H1 (cell line): ENCODE measurements at regions not wholly inside any gene's neighbourhood (a gene's known extent, or its start where the extent isn't known, plus 50 kb on each side); places are given as distances from the start of the nearest gene placed in this dataset.

Source experiments
- CTCF ChIA-PET: fragments of 300-600 bp; sonication (Branson Sonifier 250); formaldehyde crosslinking; loops from one replicate; lab custom pipeline; 2021; ENCODE audit not compliant: partially characterized antibody; lab: Charles Lee
- POLR2A ChIA-PET: fragments of 300-600 bp; sonication (Branson Sonifier 250); formaldehyde crosslinking; loops from one replicate; lab custom pipeline; 2021; ENCODE audit warnings: inconsistent platforms; ENCODE audit not compliant: partially characterized antibody; lab: Charles Lee
- DNase-seq, 2 experiments: peaks; one replicate each; pipeline versions ENCODE4 v3.0.0 to v3.0.0-alpha.2; 2010 to 2022; ENCODE audit warnings: low spot score in 2 of 2, low read depth in 1 of 2, mixed read lengths in 1 of 2
- FAIRE-seq: peaks from 2 replicates; lab custom pipeline; 2011; peaks lifted over from hg19 to GRCh38; lab: Jason Lieb, UNC
- H2AFZ ChIP-seq: 2 replicates; pipeline ENCODE4 v1.8.1; 2012; ENCODE audit warnings: low read length, inconsistent platforms
- H2AK5ac ChIP-seq: 2 replicates; pipeline ENCODE4 v1.6.1; 2013; ENCODE audit warnings: low read depth, low read length
- H2BK120ac ChIP-seq: replicated peaks from 2 replicates; pipeline ENCODE3; 2013; ENCODE audit warnings: low read depth, low read length, inconsistent platforms
- H2BK12ac ChIP-seq: 2 replicates; pipeline ENCODE4 v1.6.1; 2013; ENCODE audit warnings: low read depth, low read length
- H2BK15ac ChIP-seq: 2 replicates; pipeline ENCODE4 v1.6.1; 2013; ENCODE audit warnings: low read length
- H2BK20ac ChIP-seq: 2 replicates; pipeline ENCODE4 v1.6.1; 2013; ENCODE audit warnings: low read length
- H2BK5ac ChIP-seq: 2 replicates; pipeline ENCODE4 v1.6.1; 2013; ENCODE audit warnings: low read depth, low read length
- H3K14ac ChIP-seq: 2 replicates; pipeline ENCODE4 v1.6.1; 2013; ENCODE audit warnings: inconsistent platforms; ENCODE audit not compliant: insufficient read length
- H3K18ac ChIP-seq: 2 replicates; pipeline ENCODE4 v1.6.1; 2013; ENCODE audit warnings: low read length; ENCODE audit errors: extremely low read depth
- H3K23ac ChIP-seq: 2 replicates; pipeline ENCODE4 v1.6.1; 2013; ENCODE audit warnings: inconsistent platforms; ENCODE audit not compliant: insufficient read length
- H3K23me2 ChIP-seq: 2 replicates; pipeline ENCODE4 v1.6.1; 2013; ENCODE audit warnings: low read depth, low read length
- H3K27ac ChIP-seq: 2 replicates; pipeline ENCODE4 v1.6.1; 2011; ENCODE audit warnings: low read depth, low read length, inconsistent platforms
- H3K27me3 ChIP-seq, 4 experiments: replicated peaks in 1 of 4; 1 replicate in 1 of 4; 2 replicates in 3 of 4; pipeline versions ENCODE4 v1.6.1 to v1.8.1; 2011 to 2013; ENCODE audit warnings: low read length in 3 of 4, mild to moderate bottlenecking in 3 of 4, inconsistent platforms in 2 of 4, mixed read lengths in 2 of 4, moderate library complexity in 1 of 4; ENCODE audit not compliant: control insufficient read depth in 3 of 4, insufficient read depth in 3 of 4; ENCODE audit errors: extremely low read depth in 1 of 4
- H3K36me3 ChIP-seq, 4 experiments: 2 replicates each; pipeline versions ENCODE4 v1.6.1 to v1.8.1; 2011 to 2013; ENCODE audit warnings: mild to moderate bottlenecking in 4 of 4, low read length in 3 of 4, moderate library complexity in 2 of 4, control low read depth in 1 of 4, inconsistent platforms in 1 of 4; ENCODE audit not compliant: insufficient read depth in 4 of 4, control insufficient read depth in 2 of 4
- H3K4ac ChIP-seq: replicated peaks from 2 replicates; pipeline ENCODE3; 2013; ENCODE audit warnings: low read length, low read depth, mixed read lengths, inconsistent platforms; ENCODE audit not compliant: insufficient read length
- H3K4me1 ChIP-seq, 4 experiments: replicated peaks in 1 of 4; 1 replicate in 1 of 4; 2 replicates in 3 of 4; pipeline versions ENCODE4 v1.6.1 to v1.8.1; 2011 to 2013; ENCODE audit warnings: low read length in 3 of 4, inconsistent platforms in 2 of 4, mixed read lengths in 1 of 4; ENCODE audit not compliant: insufficient read depth in 4 of 4, control insufficient read depth in 3 of 4
- H3K4me2 ChIP-seq, 2 experiments: 2 replicates each; pipeline versions ENCODE4 v1.6.1 to v1.8.1; 2011 to 2013; ENCODE audit warnings: low read depth in 2 of 2, low read length in 2 of 2, control low read depth in 1 of 2, inconsistent platforms in 1 of 2, mild to moderate bottlenecking in 1 of 2; ENCODE audit not compliant: insufficient read depth in 1 of 2
- H3K4me3 ChIP-seq, 4 experiments: fragments of 200-600, 300-600 bp in 1 of 4; sonication (generic), shearing (Covaris generic), sonication (Bioruptor Twin) in 1 of 4; 2 replicates each; pipeline versions ENCODE4 v1.5.1 to v1.8.1; 2011 to 2016; ENCODE audit warnings: low read length in 4 of 4, low read depth in 3 of 4, control low read depth in 2 of 4, inconsistent platforms in 2 of 4, mild to moderate bottlenecking in 2 of 4, mixed read lengths in 1 of 4, moderate library complexity in 1 of 4; ENCODE audit not compliant: insufficient read depth in 2 of 4; ENCODE audit errors: extremely low read depth in 1 of 4
- H3K56ac ChIP-seq: replicated peaks from 2 replicates; pipeline ENCODE3; 2013; ENCODE audit warnings: low read depth, mild to moderate bottlenecking, mixed read lengths, low read length, inconsistent platforms; ENCODE audit not compliant: insufficient read length
- H3K79me1 ChIP-seq: 2 replicates; pipeline ENCODE4 v1.6.1; 2013; ENCODE audit warnings: low read depth, low read length, control low read depth
- H3K79me2 ChIP-seq, 2 experiments: 2 replicates each; pipeline versions ENCODE4 v1.6.1 to v1.8.1; 2012 to 2013; ENCODE audit warnings: low read length in 2 of 2, mild to moderate bottlenecking in 2 of 2, inconsistent platforms in 1 of 2; ENCODE audit not compliant: insufficient read depth in 2 of 2, control insufficient read depth in 1 of 2
- H3K9ac ChIP-seq, 4 experiments: replicated peaks in 1 of 4; 1 replicate in 1 of 4; 2 replicates in 3 of 4; pipeline versions ENCODE4 v1.6.1 to v1.8.1; 2011 to 2013; ENCODE audit warnings: low read depth in 3 of 4, low read length in 3 of 4, control low read depth in 2 of 4, mild to moderate bottlenecking in 2 of 4, moderate library complexity in 2 of 4, inconsistent platforms in 1 of 4; ENCODE audit errors: extremely low read depth in 1 of 4
- H3K9me3 ChIP-seq, 2 experiments: 2 replicates each; pipeline versions ENCODE4 v1.6.1 to v1.8.1; 2012 to 2013; ENCODE audit warnings: mild to moderate bottlenecking in 2 of 2, moderate library complexity in 2 of 2, control low read depth in 1 of 2, inconsistent platforms in 1 of 2, low read depth in 1 of 2, low read length in 1 of 2, mixed read lengths in 1 of 2; ENCODE audit not compliant: insufficient read depth in 2 of 2
- H4K20me1 ChIP-seq, 2 experiments: replicated peaks in 1 of 2; 2 replicates each; pipeline versions ENCODE3 to v1.8.1; 2011 to 2013; ENCODE audit warnings: inconsistent platforms in 2 of 2, low read length in 2 of 2, mild to moderate bottlenecking in 1 of 2; ENCODE audit not compliant: insufficient read depth in 2 of 2, control insufficient read depth in 1 of 2
- H4K5ac ChIP-seq: 2 replicates; pipeline ENCODE4 v1.6.1; 2013; ENCODE audit warnings: low read length, low read depth, mixed read lengths, inconsistent platforms; ENCODE audit not compliant: insufficient read length
- H4K8ac ChIP-seq: 2 replicates; pipeline ENCODE4 v1.8.0; 2013; ENCODE audit warnings: mild to moderate bottlenecking, moderate library complexity, low read length, inconsistent platforms; ENCODE audit not compliant: insufficient read depth; ENCODE audit errors: extremely low read depth
- H4K91ac ChIP-seq: replicated peaks from 2 replicates; pipeline ENCODE3; 2013; ENCODE audit warnings: low read length, mixed read lengths, inconsistent platforms; ENCODE audit not compliant: insufficient read length
- BACH1 ChIP-seq: IDR thresholded peaks from 2 replicates; pipeline ENCODE4 v1.6.1; 2012; ENCODE audit warnings: low read length, improper control_type of control experiment
- CHD1 ChIP-seq: IDR thresholded peaks from 2 replicates; pipeline ENCODE4 v1.6.1; 2012; ENCODE audit warnings: low read depth, low read length, improper control_type of control experiment
- CTBP2 ChIP-seq: IDR thresholded peaks from 2 replicates; pipeline ENCODE4 v1.7.0; 2011; ENCODE audit warnings: borderline replicate concordance, mild to moderate bottlenecking, moderate library complexity, mixed read lengths, low read length; ENCODE audit not compliant: insufficient read depth, insufficient read length
- EP300 ChIP-seq, 2 experiments: IDR thresholded peaks; 1 replicate in 1 of 2; 2 replicates in 1 of 2; pipeline ENCODE4 v1.6.1; 2011 to 2012; ENCODE audit warnings: low read depth in 2 of 2, low read length in 2 of 2, mild to moderate bottlenecking in 2 of 2, borderline replicate concordance in 1 of 2, inconsistent platforms in 1 of 2, moderate library complexity in 1 of 2
- JUN ChIP-seq: IDR thresholded peaks from 2 replicates; pipeline ENCODE4 v1.6.1; 2011; ENCODE audit warnings: low read depth, mild to moderate bottlenecking, improper control_type of control experiment, low read length
- KDM4A ChIP-seq: IDR thresholded peaks from one replicate; pipeline ENCODE4 v1.7.1; 2012; ENCODE audit warnings: low read depth, mild to moderate bottlenecking, moderate library complexity, low read length, inconsistent platforms; ENCODE audit not compliant: severe bottlenecking
- POLR2A ChIP-seq, 2 experiments: IDR thresholded peaks; 1 replicate in 1 of 2; 2 replicates in 1 of 2; pipeline ENCODE4 v1.6.1; 2011; ENCODE audit warnings: low read depth in 2 of 2, low read length in 2 of 2, mild to moderate bottlenecking in 2 of 2; ENCODE audit errors: control extremely low read depth in 1 of 2
- RAD21 ChIP-seq, 2 experiments: IDR thresholded peaks in 1 of 2; conservative IDR thresholded peaks in 1 of 2; 2 replicates each; pipeline ENCODE4 v1.6.1; 2011; ENCODE audit warnings: low read depth in 2 of 2, low read length in 2 of 2, improper control_type of control experiment in 1 of 2, inconsistent platforms in 1 of 2, mild to moderate bottlenecking in 1 of 2, moderate library complexity in 1 of 2
- SP2 ChIP-seq: IDR thresholded peaks from 2 replicates; pipeline ENCODE4 v1.6.1; 2012; ENCODE audit warnings: mild to moderate bottlenecking, low read length, inconsistent platforms
- SP4 ChIP-seq: IDR thresholded peaks from 2 replicates; pipeline ENCODE4 v1.6.1; 2012; ENCODE audit warnings: low read length, inconsistent platforms
- SRF ChIP-seq: IDR thresholded peaks from 2 replicates; pipeline ENCODE4 v1.6.1; 2011; ENCODE audit warnings: mild to moderate bottlenecking, low read depth, low read length, moderate library complexity
- TCF12 ChIP-seq: IDR thresholded peaks from 2 replicates; pipeline ENCODE4 v1.6.1; 2011; ENCODE audit warnings: low read depth, mild to moderate bottlenecking, low read length
- WGBS, 2 experiments: shearing (Covaris generic) in 1 of 2; methylation state at CpG; one replicate each; pipeline versions ENCODE4 v1.1.6 to v1.1.7; 2013 to 2015; ENCODE audit warnings: low lambda C conversion rate in 2 of 2, mixed read lengths in 2 of 2, inconsistent platforms in 1 of 2, low coverage in 1 of 2, missing lambda C conversion rate in 1 of 2; ENCODE audit not compliant: insufficient replicate concordance in 2 of 2, insufficient coverage in 1 of 2, insufficient read length in 1 of 2; ENCODE audit errors: extremely low coverage in 1 of 2, missing lambda C conversion rate in 1 of 2; 5-methylcytosine and 5-hydroxymethylcytosine counted together
- TF ChIP-seq, protein P1 (sequence below), 3 experiments: IDR thresholded peaks; 1 replicate in 2 of 3; 2 replicates in 1 of 3; pipeline versions ENCODE4 v1.5.1 to v1.6.1; 2011; ENCODE audit warnings: low read length in 3 of 3, mild to moderate bottlenecking in 3 of 3, inconsistent platforms in 2 of 3, low read depth in 1 of 3, moderate library complexity in 1 of 3; ENCODE audit not compliant: insufficient read depth in 1 of 3; ENCODE audit errors: control extremely low read depth in 1 of 3

DNA sequence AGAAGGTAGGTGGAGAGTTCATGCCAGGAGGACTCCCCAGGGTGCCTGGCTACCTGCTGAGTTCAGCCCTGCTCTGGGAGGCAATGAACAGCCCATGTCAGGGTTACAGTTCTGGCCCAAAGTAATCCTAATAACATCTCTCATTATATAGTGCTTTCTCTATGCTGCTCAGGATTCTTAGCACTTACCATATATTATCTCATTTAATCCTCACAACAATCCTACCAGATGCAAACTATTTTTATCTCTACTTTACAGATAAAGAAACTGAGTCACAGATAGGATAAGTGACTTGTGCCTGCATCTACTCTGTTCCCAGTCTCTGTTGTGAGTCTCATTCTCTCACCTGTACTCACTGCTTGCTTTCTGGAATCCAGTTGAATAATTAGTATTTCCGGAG lies 105.1 kb upstream of the NFE2L3 start:
- no peak overlapping the region for H2AK5ac ChIP-seq
- CTCF ChIA-PET: interaction anchor here (0.7 to 1.5 kb wide), 2 partner anchors 15 to 152 kb away, joined by 4 to 5 read pairs; no protein-coding TSS in a partner anchor

More for the DNA sequence above, 105.1 kb upstream of the NFE2L3 start:
- H2BK5ac ChIP-seq: no peak overlapping the region
- no peaks in the 10 kb centered on the region for H3K4me1 ChIP-seq
- WGBS, 2 experiments: 95% methylated on average over 1 of the region's 1 CpG; no CpG with 5 or more reads in 1 of the 2 experiments
- no peak for DNase-seq
- H2BK20ac ChIP-seq: no peak overlapping the region
- no peak overlapping the region for H3K9ac ChIP-seq
- H4K20me1 ChIP-seq: no peaks in the 10 kb centered on the region
- no peaks in the 10 kb centered on the region for H3K36me3 ChIP-seq
- H3K56ac ChIP-seq: no peak overlapping the region
- no peak overlapping the region for H3K14ac ChIP-seq
- H3K9me3 ChIP-seq: no peaks in the 10 kb centered on the region
- no peak overlapping the region for H3K4ac ChIP-seq
- H3K23me2 ChIP-seq: no peaks in the 10 kb centered on the region; the same call in 1 of the 2 replicates
- H2AFZ ChIP-seq: no peak overlapping the region
- H3K27ac ChIP-seq: no peak overlapping the region
- no peaks in the 10 kb centered on the region for H3K79me1 ChIP-seq
- H2BK12ac ChIP-seq: no peak overlapping the region
- H3K4me2 ChIP-seq: no peak overlapping the region
- no peaks in the 10 kb centered on the region for H3K27me3 ChIP-seq
- no peak overlapping the region for H4K91ac ChIP-seq
- H4K5ac ChIP-seq: no peak overlapping the region
- H2BK15ac ChIP-seq: no peak overlapping the region
- H4K8ac ChIP-seq: no peak overlapping the region
- no peak overlapping the region for H3K4me3 ChIP-seq
- TF ChIP-seq CHD1: no peak
- TF ChIP-seq SP4: no peak
- TF ChIP-seq KDM4A: no peak
- TF ChIP-seq POLR2A (IDR thresholded peaks at IDR 0.05; ENCODE audit: control extremely low read depth in 1 of 2, low read depth in 2 of 2, low read length in 2 of 2): no peak
- no peak for TF ChIP-seq CTBP2
- TF ChIP-seq, protein P1, sequence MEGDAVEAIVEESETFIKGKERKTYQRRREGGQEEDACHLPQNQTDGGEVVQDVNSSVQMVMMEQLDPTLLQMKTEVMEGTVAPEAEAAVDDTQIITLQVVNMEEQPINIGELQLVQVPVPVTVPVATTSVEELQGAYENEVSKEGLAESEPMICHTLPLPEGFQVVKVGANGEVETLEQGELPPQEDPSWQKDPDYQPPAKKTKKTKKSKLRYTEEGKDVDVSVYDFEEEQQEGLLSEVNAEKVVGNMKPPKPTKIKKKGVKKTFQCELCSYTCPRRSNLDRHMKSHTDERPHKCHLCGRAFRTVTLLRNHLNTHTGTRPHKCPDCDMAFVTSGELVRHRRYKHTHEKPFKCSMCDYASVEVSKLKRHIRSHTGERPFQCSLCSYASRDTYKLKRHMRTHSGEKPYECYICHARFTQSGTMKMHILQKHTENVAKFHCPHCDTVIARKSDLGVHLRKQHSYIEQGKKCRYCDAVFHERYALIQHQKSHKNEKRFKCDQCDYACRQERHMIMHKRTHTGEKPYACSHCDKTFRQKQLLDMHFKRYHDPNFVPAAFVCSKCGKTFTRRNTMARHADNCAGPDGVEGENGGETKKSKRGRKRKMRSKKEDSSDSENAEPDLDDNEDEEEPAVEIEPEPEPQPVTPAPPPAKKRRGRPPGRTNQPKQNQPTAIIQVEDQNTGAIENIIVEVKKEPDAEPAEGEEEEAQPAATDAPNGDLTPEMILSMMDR (IDR thresholded peaks at IDR 0.05; ENCODE audit: control extremely low read depth in 1 of 3, insufficient read depth in 1 of 3, low read depth in 1 of 3, low read length in 3 of 3): no peak
- TF ChIP-seq RAD21 (IDR thresholded peaks at IDR 0.05 in 1 of 2, conservative IDR thresholded peaks at IDR 0.05 in 1 of 2; ENCODE audit: low read depth in 2 of 2, low read length in 2 of 2): no peak
- TF ChIP-seq SP2: no peak
- no peak for TF ChIP-seq SRF
- TF ChIP-seq TCF12: no peak
- no peak for TF ChIP-seq JUN
- TF ChIP-seq BACH1: no peak
- no peak for TF ChIP-seq EP300 (IDR thresholded peaks at IDR 0.05; ENCODE audit: borderline replicate concordance in 1 of 2, low read depth in 2 of 2, low read length in 2 of 2)
- no peaks in the 10 kb centered on the region for H3K79me2 ChIP-seq
- FAIRE-seq: no peak
- H3K18ac ChIP-seq: no peak overlapping the region
- H2BK120ac ChIP-seq: no peak overlapping the region
- POLR2A ChIA-PET: no interaction called here
- H3K23ac ChIP-seq: no peak overlapping the region
